OCI-M2 (cell line): ENCODE measurements at regions not wholly inside any gene's neighbourhood (a gene's known extent, or its start where the extent isn't known, plus 50 kb on each side); places are given as distances from the start of the nearest gene placed in this dataset.
"Not testable (repeated sequence)": the region's sequence is repeated elsewhere in the genome, so short reads cannot be mapped to it uniquely, and the experiment has no call there.

Source experiments
- DNase-seq: peaks from one replicate; lab custom pipeline; 2025; ENCODE audit not compliant: unreplicated experiment; lab: John Stamatoyannopoulos, UW

- no peak for DNase-seq
These were observed 118.2 kb upstream of the C7orf33 start for GRCh38 chr7:148472406-148472805.

GRCh38 chr7:148473703-148474480, 116.7 kb upstream of the C7orf33 start:
- DNase-seq, result no peak

- no peak for DNase-seq
These were observed 116.0 kb upstream of the C7orf33 start for GRCh38 chr7:148474481-148475025.

GRCh38 chr7:148478551-148478950, 112.0 kb upstream of the C7orf33 start:
- DNase-seq, result no peak

- no peak for DNase-seq
These were observed 110.0 kb upstream of the C7orf33 start for GRCh38 chr7:148480479-148481146.

- DNase-seq, result no peak
These were observed 109.4 kb upstream of the C7orf33 start for GRCh38 chr7:148481147-148481526.

GRCh38 chr7:148481971-148482626, 108.5 kb upstream of the C7orf33 start:
- no peak for DNase-seq

- DNase-seq, result no peak
These were observed 106.9 kb upstream of the C7orf33 start for GRCh38 chr7:148483515-148484308.

- no peak for DNase-seq
These were observed 106.1 kb upstream of the C7orf33 start for GRCh38 chr7:148484486-148484885.

GRCh38 chr7:148485618-148486017, 104.9 kb upstream of the C7orf33 start:
- DNase-seq, result no peak

- DNase-seq, result no peak
These were observed 103.6 kb upstream of the C7orf33 start for GRCh38 chr7:148486937-148487336.

GRCh38 chr7:148487912-148488311, 102.7 kb upstream of the C7orf33 start:
- no peak for DNase-seq

- no peak for DNase-seq
These were observed 100.9 kb upstream of the C7orf33 start for GRCh38 chr7:148489678-148490077.

- DNase-seq, result no peak
These were observed 98.3 kb upstream of the C7orf33 start for GRCh38 chr7:148492157-148492860.

- DNase-seq, result no peak
These were observed 95.0 kb upstream of the C7orf33 start for GRCh38 chr7:148495605-148496004.

- DNase-seq, result no peak
These were observed 89.6 kb upstream of the C7orf33 start for GRCh38 chr7:148500978-148501377.

- DNase-seq, result no peak
These were observed 86.6 kb upstream of the C7orf33 start for GRCh38 chr7:148503900-148504487.

GRCh38 chr7:148505645-148506375, 84.8 kb upstream of the C7orf33 start:
- no peak for DNase-seq

- DNase-seq, result not testable (repeated sequence)
These were observed 83.4 kb upstream of the C7orf33 start for GRCh38 chr7:148507064-148507573.
